WTC11 (cell line): ENCODE measurements at regions not wholly inside any gene's neighbourhood (a gene's known extent, or its start where the extent isn't known, plus 50 kb on each side); places are given as distances from the start of the nearest gene placed in this dataset.

Source experiments
- ATAC-seq: fragments of 200-7000 bp; cut with Tn5 transposase; 2 replicates; pipeline ENCODE4 v1.10.0; 2021; ENCODE audit warnings: mild to moderate bottlenecking, moderate library complexity
- CTCF ChIA-PET: fragments of 300-600 bp; sonication (Branson Sonifier 250); formaldehyde crosslinking; loops from one replicate; lab custom pipeline; 2021; ENCODE audit warnings: antibody characterized with exemption; lab: Charles Lee
- POLR2A ChIA-PET: fragments of 350-600 bp; sonication (Branson Sonifier 250); formaldehyde crosslinking; loops from one replicate; lab custom pipeline; 2021; ENCODE audit warnings: antibody characterized with exemption; lab: Charles Lee
- DNase-seq: peaks from one replicate; pipeline ENCODE4 v3.0.0; 2021; ENCODE audit warnings: low spot score
- H3K27ac Mint-ChIP-seq: 2 replicates; pipeline ENCODE4 v1.8.0; 2021; ENCODE audit warnings: mixed read lengths
- H3K27me3 Mint-ChIP-seq: 2 replicates; pipeline ENCODE4 v1.8.0; 2021; ENCODE audit warnings: low read depth, mild to moderate bottlenecking, moderate library complexity, mixed read lengths
- H3K36me3 Mint-ChIP-seq: 2 replicates; pipeline ENCODE4 v1.8.0; 2021; ENCODE audit warnings: mixed read lengths
- H3K4me1 Mint-ChIP-seq: 2 replicates; pipeline ENCODE4 v1.8.0; 2022; ENCODE audit warnings: mixed read lengths
- H3K4me3 Mint-ChIP-seq: 2 replicates; pipeline ENCODE4 v1.8.0; 2021; ENCODE audit warnings: mild to moderate bottlenecking, moderate library complexity, mixed read lengths
- H3K9me3 Mint-ChIP-seq: 2 replicates; pipeline ENCODE4 v1.8.0; 2021; ENCODE audit warnings: mixed read lengths
- CDX4 ChIP-seq: fragments of 250-450 bp; sonication (Bioruptor Pico); IDR thresholded peaks from 2 replicates; pipeline ENCODE4 v1.9.0; 2021; ENCODE audit warnings: moderate library complexity, mild to moderate bottlenecking, inconsistent platforms, borderline replicate concordance
- ERG ChIP-seq: fragments of 250-450 bp; sonication (Bioruptor Pico); IDR thresholded peaks from 2 replicates; pipeline ENCODE4 v1.8.0; 2021; ENCODE audit warnings: mild to moderate bottlenecking
- FOXP4 ChIP-seq: sonication (generic); formaldehyde crosslinking; IDR thresholded peaks from 2 replicates; pipeline ENCODE4 v1.8.0; 2022; ENCODE audit warnings: mild to moderate bottlenecking, missing genetic modification reagents
- HMGA2 ChIP-seq: fragments of 250-450 bp; sonication (Bioruptor Pico); IDR thresholded peaks from 2 replicates; pipeline ENCODE4 v1.4.0; 2021; ENCODE audit warnings: mild to moderate bottlenecking, moderate library complexity
- KAT7 ChIP-seq: sonication (generic); formaldehyde crosslinking; IDR thresholded peaks from 2 replicates; pipeline ENCODE4 v1.8.1; 2023; ENCODE audit warnings: missing genetic modification reagents, mild to moderate bottlenecking, borderline replicate concordance
- MAX ChIP-seq: sonication (generic); formaldehyde crosslinking; IDR thresholded peaks from 2 replicates; pipeline ENCODE4 v1.8.0; 2022; ENCODE audit warnings: mild to moderate bottlenecking, missing genetic modification reagents
- MLX ChIP-seq: sonication (generic); formaldehyde crosslinking; IDR thresholded peaks from 2 replicates; pipeline ENCODE4 v1.8.1; 2023; ENCODE audit warnings: mild to moderate bottlenecking, missing genetic modification reagents, moderate library complexity
- MYBL2 ChIP-seq: sonication (generic); formaldehyde crosslinking; IDR thresholded peaks from 2 replicates; pipeline ENCODE4 v1.8.1; 2023; ENCODE audit warnings: mild to moderate bottlenecking, moderate library complexity, missing genetic modification reagents
- STAT6 ChIP-seq: sonication (generic); formaldehyde crosslinking; conservative IDR thresholded peaks from 2 replicates; pipeline ENCODE4 v1.8.1; 2023; ENCODE audit warnings: mild to moderate bottlenecking, low read depth, missing genetic modification reagents, moderate library complexity
- TCF7 ChIP-seq: sonication (generic); formaldehyde crosslinking; IDR thresholded peaks from 2 replicates; pipeline ENCODE4 v1.8.0; 2022; ENCODE audit warnings: mild to moderate bottlenecking, low read depth, missing genetic modification reagents, moderate library complexity
- TEAD4 ChIP-seq: sonication (generic); formaldehyde crosslinking; IDR thresholded peaks from 2 replicates; pipeline ENCODE4 v1.8.0; 2022; ENCODE audit warnings: mild to moderate bottlenecking, missing genetic modification reagents
- USF2 ChIP-seq: sonication (generic); formaldehyde crosslinking; IDR thresholded peaks from 2 replicates; pipeline ENCODE4 v1.8.1; 2023; ENCODE audit warnings: mild to moderate bottlenecking, missing genetic modification reagents, moderate library complexity
- ZBTB21 ChIP-seq: sonication (generic); formaldehyde crosslinking; IDR thresholded peaks from 2 replicates; pipeline ENCODE4 v1.8.1; 2023; ENCODE audit warnings: mild to moderate bottlenecking, missing genetic modification reagents, borderline replicate concordance
- ZNF121 ChIP-seq: sonication (generic); formaldehyde crosslinking; IDR thresholded peaks from 2 replicates; pipeline ENCODE4 v1.8.0; 2023; ENCODE audit warnings: missing genetic modification reagents
- ZNF219 ChIP-seq: sonication (generic); formaldehyde crosslinking; IDR thresholded peaks from 2 replicates; pipeline ENCODE4 v1.8.0; 2023; ENCODE audit warnings: missing genetic modification reagents, mild to moderate bottlenecking, borderline replicate concordance
- ZNF281 ChIP-seq: sonication (generic); formaldehyde crosslinking; IDR thresholded peaks from 2 replicates; pipeline ENCODE4 v1.8.0; 2023; ENCODE audit warnings: mild to moderate bottlenecking, missing genetic modification reagents
- ZNF416 ChIP-seq: fragments of 250-450 bp; sonication (Bioruptor Pico); IDR thresholded peaks from 2 replicates; pipeline ENCODE4 v1.9.0; 2021; ENCODE audit warnings: mild to moderate bottlenecking, inconsistent platforms
- ZNF512 ChIP-seq: sonication (generic); formaldehyde crosslinking; IDR thresholded peaks from 2 replicates; pipeline ENCODE4 v1.8.1; 2022; ENCODE audit warnings: missing genetic modification reagents, borderline replicate concordance

GRCh38 chr7:136049818-136050461 lies 72.8 kb upstream of the MTPN start (continued):
- TF ChIP-seq ZNF281 (CRISPR knock-in tag) (no peak), MAX (CRISPR knock-in tag) (no peak), TCF7 (no peak)

- Mint-ChIP-seq H3K9me3 (peaks cover 40% of the 10 kb centered on the region), H3K27me3 (no peaks in the 10 kb centered on the region), H3K27ac (no peak overlapping the region)
- TF ChIP-seq MLX (no peak), ZNF416 (CRISPR knock-in tag) (no peak), STAT6 (CRISPR knock-in tag) (no peak), MYBL2 (CRISPR knock-in tag) (no peak), TEAD4 (CRISPR knock-in tag) (no peak), CDX4 (CRISPR knock-in tag) (no peak)
- TF ChIP-seq, all 79 proteins: peak for 0
- Mint-ChIP-seq H3K4me1 (no peaks in the 10 kb centered on the region), H3K4me3 (no peak overlapping the region), H3K36me3 (peaks cover 11% of the 10 kb centered on the region; the same call in 1 of the 2 replicates)
- ATAC-seq (no peak), DNase-seq (no peak)
- POLR2A ChIA-PET: no interaction called here
- CTCF ChIA-PET: no interaction called here
Observed at GRCh38 chr7:136049117-136049516, 72.0 kb upstream of the MTPN start.

GRCh38 chr7:136046548-136046947 lies 69.4 kb upstream of the MTPN start:
- ChIA-PET CTCF (interaction anchor here (0.6 kb wide), 1 partner anchor 342 kb away, joined by 4 read pairs; no protein-coding TSS in a partner anchor), POLR2A (no interaction called here)
- peaks cover 11% of the 10 kb centered on the region; the same call in 1 of the 2 replicates for H3K36me3 Mint-ChIP-seq
- no peak overlapping the region for H3K4me3 Mint-ChIP-seq
- peaks cover 41% of the 10 kb centered on the region for H3K9me3 Mint-ChIP-seq
- no peak overlapping the region for H3K27ac Mint-ChIP-seq
- ATAC-seq: no peak
- DNase-seq: no peak
- no peaks in the 10 kb centered on the region; the same call in 1 of the 2 replicates for H3K27me3 Mint-ChIP-seq
- H3K4me1 Mint-ChIP-seq: no peaks in the 10 kb centered on the region
- TF ChIP-seq FOXP4 (CRISPR knock-in tag) (no peak), ZBTB21 (CRISPR knock-in tag) (no peak), ZNF416 (CRISPR knock-in tag) (no peak), ERG (CRISPR knock-in tag) (no peak), ZNF219 (CRISPR knock-in tag) (no peak), ZNF121 (CRISPR knock-in tag) (no peak), MAX (CRISPR knock-in tag) (no peak), KAT7 (CRISPR knock-in tag) (no peak), ZNF512 (no peak), HMGA2 (CRISPR knock-in tag) (no peak), USF2 (CRISPR knock-in tag) (no peak)
